H1 (cell line): ENCODE measurements at regions not wholly inside any gene's neighbourhood (a gene's known extent, or its start where the extent isn't known, plus 50 kb on each side); places are given as distances from the start of the nearest gene placed in this dataset.

ENCODE experiments used
- CHD1 ChIP-seq: IDR thresholded peaks from 2 replicates; pipeline ENCODE4 v1.6.1; 2012; ENCODE audit warnings: low read depth, low read length, improper control_type of control experiment
- NRF1 ChIP-seq: IDR thresholded peaks from 2 replicates; pipeline ENCODE4 v1.6.1; 2011; ENCODE audit warnings: mild to moderate bottlenecking, low read depth, low read length, improper control_type of control experiment
- TF ChIP-seq, protein P1 (sequence below): IDR thresholded peaks from 2 replicates; pipeline ENCODE4 v1.6.1; 2011; ENCODE audit warnings: low read length, improper control_type of control experiment

DNA sequence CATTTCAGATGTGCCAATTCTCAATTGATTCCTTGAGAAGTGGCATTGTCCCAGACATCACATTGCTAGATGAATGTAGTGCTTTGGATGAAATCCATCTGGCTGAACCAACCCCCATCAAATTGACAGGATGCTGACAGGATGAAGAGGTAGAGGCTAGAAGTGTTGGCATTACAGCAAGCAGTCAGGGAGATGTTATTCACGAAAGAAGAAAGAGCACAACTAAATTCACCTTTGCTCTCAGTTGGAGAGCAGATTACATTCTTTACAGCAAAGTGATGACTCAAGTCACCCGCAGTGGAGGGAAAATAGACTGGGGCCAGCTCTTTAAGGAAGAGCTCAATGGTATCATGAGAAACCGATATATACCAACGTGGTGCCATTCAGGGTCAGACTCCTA lies 259.6 kb downstream of the C4orf33 start (continued):
- TF ChIP-seq NRF1 (no peak), CHD1 (no peak)
- TF ChIP-seq, protein P1, sequence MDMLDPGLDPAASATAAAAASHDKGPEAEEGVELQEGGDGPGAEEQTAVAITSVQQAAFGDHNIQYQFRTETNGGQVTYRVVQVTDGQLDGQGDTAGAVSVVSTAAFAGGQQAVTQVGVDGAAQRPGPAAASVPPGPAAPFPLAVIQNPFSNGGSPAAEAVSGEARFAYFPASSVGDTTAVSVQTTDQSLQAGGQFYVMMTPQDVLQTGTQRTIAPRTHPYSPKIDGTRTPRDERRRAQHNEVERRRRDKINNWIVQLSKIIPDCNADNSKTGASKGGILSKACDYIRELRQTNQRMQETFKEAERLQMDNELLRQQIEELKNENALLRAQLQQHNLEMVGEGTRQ, result no peak
